NCI-H774 (cell line): ENCODE measurements at regions not wholly inside any gene's neighbourhood (a gene's known extent, or its start where the extent isn't known, plus 50 kb on each side); places are given as distances from the start of the nearest gene placed in this dataset.
A peak's percentile ranks its signal among the peaks of the same experiment; 100 is the strongest.

Experiments used
- DNase-seq: peaks from one replicate; lab custom pipeline; 2025; lab: John Stamatoyannopoulos, UW

- no peak for DNase-seq
These were observed 179.8 kb downstream of the FOXA2 start for GRCh38 chr20:22404419-22405170.

- peak; percentile 23 for DNase-seq
These were observed 180.6 kb downstream of the FOXA2 start for GRCh38 chr20:22403632-22404361.

GRCh38 chr20:22403022-22403631 is 181.2 kb downstream of the FOXA2 start:
- peak; percentile 14 for DNase-seq

- DNase-seq, result peak; percentile 39
These were observed 181.8 kb downstream of the FOXA2 start for GRCh38 chr20:22402550-22402949.

DNA sequence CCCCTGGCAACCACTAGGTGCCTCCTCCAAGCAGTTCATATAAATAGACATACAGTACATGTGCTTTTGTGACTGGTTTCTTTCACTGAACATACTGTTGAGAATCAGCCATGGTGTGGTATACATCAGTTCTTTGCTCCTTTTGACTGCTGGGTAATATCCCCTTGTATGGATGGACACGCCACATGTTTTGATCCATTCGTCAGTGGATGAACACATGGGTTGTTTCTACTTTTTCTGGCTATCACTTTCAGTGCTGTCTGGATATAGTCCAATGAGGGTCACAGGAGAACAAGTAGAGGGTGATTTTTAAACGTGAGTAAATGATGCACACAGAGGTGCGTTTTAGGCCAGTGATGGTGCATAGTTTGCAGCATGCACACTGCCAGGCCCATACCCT is 183.9 kb downstream of the FOXA2 start:
- no peak for DNase-seq

DNA sequence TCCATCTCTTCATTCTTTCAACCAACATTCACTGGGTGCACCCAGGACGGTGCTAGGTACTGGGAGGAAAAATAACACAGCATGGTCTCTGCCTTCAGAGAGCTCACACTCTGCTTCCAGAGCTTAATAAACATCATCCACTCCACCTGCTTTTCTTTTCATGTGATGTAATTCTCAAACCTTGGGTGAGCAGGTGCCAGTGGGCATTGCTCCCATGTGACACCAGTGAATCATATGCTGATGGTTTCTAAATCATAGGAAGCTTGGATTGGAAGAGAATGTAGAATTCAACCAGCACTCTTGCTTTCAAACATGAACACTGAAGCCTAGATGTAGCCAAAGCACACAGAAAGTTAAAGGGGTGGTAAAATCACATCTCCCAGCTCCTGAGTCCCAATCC is 189.8 kb downstream of the FOXA2 start:
- peak; percentile 27 for DNase-seq

DNA sequence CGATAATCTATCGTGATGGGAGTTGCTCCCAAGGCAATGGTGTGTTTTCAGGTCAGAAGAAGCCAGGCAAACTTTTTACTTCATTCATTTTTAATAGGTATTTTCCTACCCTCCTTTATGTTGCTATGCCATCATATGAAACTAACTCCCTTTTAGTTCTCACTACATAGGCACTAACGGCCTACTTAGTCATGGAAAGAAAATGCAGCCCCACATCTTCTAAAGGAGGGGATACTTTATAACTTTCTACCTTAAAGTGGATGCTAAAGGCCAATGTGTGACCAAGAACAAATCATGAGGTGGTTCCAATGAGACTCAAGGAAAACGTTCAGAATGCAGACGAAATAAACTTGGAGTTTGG is 193.8 kb downstream of the FOXA2 start:
- DNase-seq, result no peak

- peak; percentile 82 for DNase-seq
These were observed 194.4 kb downstream of the FOXA2 start for GRCh38 chr20:22389836-22390542.

- no peak for DNase-seq
These were observed 196.9 kb downstream of the FOXA2 start for GRCh38 chr20:22387452-22387851.

DNA sequence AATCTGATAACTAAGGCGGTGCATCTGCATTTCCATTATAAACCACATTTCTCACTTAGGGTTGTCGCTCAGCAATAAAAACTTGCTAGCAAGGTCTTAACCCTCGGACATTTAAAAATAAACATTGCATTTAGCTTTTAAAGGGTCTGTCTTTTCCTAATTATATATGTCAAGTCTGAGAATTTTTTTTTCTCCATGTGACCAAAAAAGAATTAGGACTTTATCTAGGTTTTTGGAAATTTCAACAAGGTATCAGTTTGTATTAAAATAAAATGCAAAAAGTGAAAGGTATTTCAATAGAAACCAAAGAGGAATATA is 198.1 kb downstream of the FOXA2 start:
- DNase-seq, result no peak

- peak; percentile 39 for DNase-seq
These were observed 198.6 kb downstream of the FOXA2 start for GRCh38 chr20:22385602-22386305.

- no peak for DNase-seq
These were observed 199.4 kb downstream of the FOXA2 start for GRCh38 chr20:22384978-22385377.

GRCh38 chr20:22383156-22383555 is 201.2 kb downstream of the FOXA2 start:
- DNase-seq, result no peak

DNA sequence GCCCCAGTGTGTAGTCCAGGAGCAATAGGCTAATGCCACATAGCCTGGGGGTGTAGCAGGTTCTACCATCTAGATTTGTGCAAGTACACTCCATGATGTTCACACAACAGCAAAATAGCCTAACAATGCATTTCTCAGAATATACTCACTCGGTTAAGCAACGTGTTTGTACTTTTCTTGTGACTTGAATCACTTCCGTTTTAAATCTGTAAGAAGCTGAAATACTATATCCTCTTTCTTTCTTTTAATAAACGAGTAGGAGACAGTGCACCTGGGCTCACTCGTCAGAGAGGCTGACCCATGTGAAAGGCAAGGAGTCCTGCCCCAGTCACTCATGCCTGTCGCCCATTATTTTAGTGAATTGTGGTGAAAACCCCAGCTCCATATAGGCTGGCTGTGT is 201.6 kb downstream of the FOXA2 start:
- DNase-seq, result no peak

- no peak for DNase-seq
These were observed 202.5 kb downstream of the FOXA2 start for GRCh38 chr20:22381812-22382416.

GRCh38 chr20:22379472-22379871 is 204.9 kb downstream of the FOXA2 start:
- DNase-seq, result no peak

DNA sequence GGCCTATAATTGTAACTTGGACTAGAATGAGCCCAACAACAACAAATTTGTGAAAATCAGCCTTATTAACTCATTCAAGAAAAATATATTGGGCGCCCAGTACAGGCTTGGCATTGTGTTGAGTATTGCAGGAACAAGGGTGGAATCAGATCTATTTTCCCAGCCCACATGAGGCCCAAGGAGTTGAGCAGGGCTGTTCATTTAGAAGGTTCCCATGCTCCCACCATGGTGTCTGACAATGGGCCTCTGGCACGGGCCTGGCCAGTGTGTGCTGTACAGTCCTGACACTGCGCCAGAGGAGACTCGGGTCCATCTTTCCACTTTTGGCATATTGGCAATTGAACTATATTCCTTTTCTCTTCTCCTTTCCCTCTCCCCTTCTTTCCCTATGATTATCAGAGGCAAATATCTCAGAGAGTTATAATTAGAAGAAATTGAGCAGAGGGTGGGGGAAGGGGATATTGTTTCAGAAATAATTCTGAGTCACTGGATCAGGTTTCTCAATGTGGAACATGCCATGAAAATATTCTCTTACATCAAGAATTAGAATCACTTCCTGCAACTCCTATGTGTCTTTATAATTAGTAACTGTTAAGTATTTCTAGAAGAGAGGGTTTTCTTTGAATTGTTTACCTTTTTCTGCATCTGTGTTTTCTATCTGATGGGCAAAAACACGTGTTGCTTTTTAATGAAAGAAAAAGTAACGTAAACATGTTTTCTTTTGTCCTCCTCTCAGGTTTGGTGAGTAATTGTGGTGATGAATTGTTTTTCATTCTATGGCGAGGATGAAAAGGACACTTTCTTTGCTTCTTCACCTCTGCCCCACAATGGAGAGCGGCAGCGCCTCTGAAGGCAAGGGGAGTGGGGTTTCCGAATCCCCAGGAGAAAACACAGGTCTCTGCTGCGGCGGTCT is 209.4 kb downstream of the FOXA2 start:
- DNase-seq, result peak; percentile 18

DNA sequence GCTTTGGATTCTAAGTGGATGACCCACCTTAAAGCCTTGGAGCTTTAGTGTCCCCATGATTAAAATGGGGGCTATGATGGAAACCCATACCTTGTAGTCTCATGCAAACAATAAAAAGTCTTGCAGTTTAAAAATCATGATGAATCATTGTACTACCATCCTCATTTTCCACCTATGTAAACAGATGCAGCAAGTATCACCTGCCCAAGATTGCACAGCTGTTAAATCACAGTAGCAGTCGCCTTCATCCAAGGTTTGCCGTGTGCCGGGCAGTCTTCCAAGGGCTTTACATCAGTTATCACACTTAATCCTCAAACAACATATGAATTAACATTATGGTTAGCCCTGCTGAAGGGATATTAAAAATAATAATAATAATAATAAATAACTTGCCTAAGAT is 210.3 kb downstream of the FOXA2 start:
- peak; percentile 36 for DNase-seq

DNA sequence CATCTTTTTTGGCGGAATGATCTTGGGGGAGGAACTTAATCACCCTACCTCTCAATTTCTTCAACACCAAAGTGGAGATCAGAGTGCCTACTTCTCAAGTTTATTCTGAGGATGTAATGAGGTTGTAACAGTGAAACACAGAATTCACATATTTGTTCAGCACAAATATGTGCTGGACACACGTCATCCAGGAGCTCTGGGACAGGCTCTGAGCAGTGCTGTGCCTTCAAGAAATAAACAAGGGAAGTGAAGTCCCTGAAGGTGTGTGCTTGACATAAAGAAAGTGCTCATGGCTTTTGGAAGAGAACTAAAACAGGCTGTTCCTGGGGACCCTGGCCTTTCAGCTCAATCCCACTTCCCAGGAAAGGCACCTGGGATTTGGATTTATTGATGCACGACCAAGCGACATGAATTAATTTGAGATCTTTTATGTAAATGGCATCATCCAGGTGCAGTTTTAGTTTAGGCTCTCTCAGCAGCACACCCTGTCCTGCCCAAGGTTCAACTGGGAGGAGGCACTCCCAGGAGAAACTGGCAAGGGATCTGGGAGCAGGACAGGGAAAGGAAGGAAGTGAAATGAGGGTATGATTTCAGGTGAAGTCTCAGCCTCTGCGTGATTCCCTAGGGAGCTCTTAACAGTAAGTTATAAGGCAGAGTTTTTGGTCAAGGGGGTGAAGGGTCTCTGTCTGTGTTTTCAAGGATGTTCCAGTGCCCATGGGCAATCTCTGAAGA is 211.0 kb downstream of the FOXA2 start:
- DNase-seq, result no peak

- no peak for DNase-seq
These were observed 212.5 kb downstream of the FOXA2 start for GRCh38 chr20:22371843-22372242.
